CD4-positive, alpha-beta T cell treated with Interleukin-6 for 4 hours (primary cell): ENCODE measurements at regions not wholly inside any gene's neighbourhood (a gene's known extent, or its start where the extent isn't known, plus 50 kb on each side); places are given as distances from the start of the nearest gene placed in this dataset.
"Not testable (repeated sequence)": the region's sequence is repeated elsewhere in the genome, so short reads cannot be mapped to it uniquely, and the experiment has no call there.

Experiments used
- DNase-seq: peaks from one replicate; pipeline ENCODE4 v3.0.0-alpha.2; 2020; ENCODE audit warnings: mixed read lengths

- DNase-seq, result no peak
Measured at GRCh38 chr12:111152561-111152960, 216.3 kb downstream of the PHETA1 start.

GRCh38 chr12:111150921-111151840, 217.7 kb downstream of the PHETA1 start:
- no peak for DNase-seq

- DNase-seq, result no peak
Measured at GRCh38 chr12:111150360-111150759, 218.5 kb downstream of the PHETA1 start.

- no peak for DNase-seq
Measured at GRCh38 chr12:111149299-111149698, 219.6 kb downstream of the PHETA1 start.

- no peak for DNase-seq
Measured at GRCh38 chr12:111148005-111148404, 220.9 kb downstream of the PHETA1 start.

GRCh38 chr12:111143271-111143670, 222.9 kb upstream of the MYL2 start:
- DNase-seq, result no peak

- DNase-seq, result no peak
Measured at GRCh38 chr12:111141205-111141604, 220.8 kb upstream of the MYL2 start.

- DNase-seq, result no peak
Measured at GRCh38 chr12:111138016-111138415, 217.6 kb upstream of the MYL2 start.

- DNase-seq, result no peak
Measured at GRCh38 chr12:111135293-111135832, 215.0 kb upstream of the MYL2 start.

- DNase-seq, result no peak
Measured at GRCh38 chr12:111130336-111130735, 210.0 kb upstream of the MYL2 start.

GRCh38 chr12:111129149-111129767, 208.9 kb upstream of the MYL2 start:
- no peak for DNase-seq

GRCh38 chr12:111126331-111126730, 206.0 kb upstream of the MYL2 start:
- no peak for DNase-seq

- DNase-seq, result no peak
Measured at GRCh38 chr12:111124183-111124582, 203.8 kb upstream of the MYL2 start.

GRCh38 chr12:111123390-111123789, 203.0 kb upstream of the MYL2 start:
- no peak for DNase-seq

- no peak for DNase-seq
Measured at GRCh38 chr12:111122458-111122878, 202.1 kb upstream of the MYL2 start.

- no peak for DNase-seq
Measured at GRCh38 chr12:111121840-111122239, 201.5 kb upstream of the MYL2 start.

GRCh38 chr12:111120578-111120977, 200.2 kb upstream of the MYL2 start:
- no peak for DNase-seq

- no peak for DNase-seq
Measured at GRCh38 chr12:111117017-111117416, 196.6 kb upstream of the MYL2 start.

GRCh38 chr12:111113313-111113712, 192.9 kb upstream of the MYL2 start:
- DNase-seq, result not testable (repeated sequence)

- no peak for DNase-seq
Measured at GRCh38 chr12:111112311-111113098, 192.1 kb upstream of the MYL2 start.

GRCh38 chr12:111111681-111112080, 191.3 kb upstream of the MYL2 start:
- no peak for DNase-seq

- no peak for DNase-seq
Measured at GRCh38 chr12:111110556-111110955, 190.2 kb upstream of the MYL2 start.

- DNase-seq, result no peak
Measured at GRCh38 chr12:111108726-111109125, 188.3 kb upstream of the MYL2 start.
